ENCODE measurements at regions not wholly inside any gene's neighbourhood (a gene's known extent, or its start where the extent isn't known, plus 50 kb on each side); places are given as distances from the start of the nearest gene placed in this dataset.

- no peak for DNase-seq (ENCODE audit: low read depth in 1 of 2, low spot score in 1 of 2)
- Histone ChIP-seq H3K4me3 (replicated peaks; ENCODE audit: insufficient read depth, low read length) (no peak overlapping the region), H3K27me3 (ENCODE audit: insufficient read depth, poor library complexity, severe bottlenecking) (no peaks in the 10 kb centered on the region), H3K27ac (replicated peaks) (no peak overlapping the region)
- TF ChIP-seq REST (IDR thresholded peaks at IDR 0.05; ENCODE audit: insufficient replicate concordance, low read depth) (no peak), GABPA (IDR thresholded peaks at IDR 0.05; ENCODE audit: low read depth) (no peak), SPI1 (IDR thresholded peaks at IDR 0.05; ENCODE audit: borderline replicate concordance, low read depth) (no peak), POLR2AphosphoS5 (IDR thresholded peaks at IDR 0.05; ENCODE audit: low read depth) (no peak), CTCF (IDR thresholded peaks at IDR 0.05; ENCODE audit: insufficient read depth, low read length) (no peak)
Measured at GRCh38 chr5:7220156-7220555, 175.8 kb upstream of the ADCY2 start.

DNA sequence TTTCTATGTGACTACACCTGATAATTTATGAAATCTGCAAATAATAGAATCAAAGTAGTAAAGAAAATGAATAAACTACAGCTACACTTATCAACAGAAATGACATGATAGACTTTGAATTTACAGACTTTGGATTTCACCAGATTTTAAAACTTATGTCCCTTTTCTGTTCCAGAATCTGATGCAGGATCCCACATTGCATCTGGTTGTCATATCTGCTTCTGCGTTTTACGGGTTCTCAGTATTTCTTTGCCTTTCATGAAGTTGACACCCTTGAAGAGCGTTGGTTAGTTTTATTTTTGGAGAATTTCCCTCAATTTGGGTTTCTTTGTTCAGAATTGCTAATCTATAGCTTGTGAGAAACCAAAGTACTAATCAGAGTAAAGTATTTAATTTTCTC lies 174.9 kb upstream of the ADCY2 start:
- Histone ChIP-seq H3K27ac (replicated peaks) (no peak overlapping the region), H3K27me3 (ENCODE audit: insufficient read depth, poor library complexity, severe bottlenecking) (no peaks in the 10 kb centered on the region), H3K4me3 (replicated peaks; ENCODE audit: insufficient read depth, low read length) (no peak overlapping the region)
- no peak for TF ChIP-seq CTCF (IDR thresholded peaks at IDR 0.05; ENCODE audit: insufficient read depth, low read length)
- no peak for TF ChIP-seq POLR2AphosphoS5 (IDR thresholded peaks at IDR 0.05; ENCODE audit: low read depth)
- no peak for TF ChIP-seq SPI1 (IDR thresholded peaks at IDR 0.05; ENCODE audit: borderline replicate concordance, low read depth)
- no peak for TF ChIP-seq GABPA (IDR thresholded peaks at IDR 0.05; ENCODE audit: low read depth)
- no peak for TF ChIP-seq REST (IDR thresholded peaks at IDR 0.05; ENCODE audit: insufficient replicate concordance, low read depth)
- no peak for DNase-seq (ENCODE audit: low read depth in 1 of 2, low spot score in 1 of 2)

- H3K4me3 ChIP-seq (replicated peaks; ENCODE audit: insufficient read depth, low read length): no peak overlapping the region
- no peak for TF ChIP-seq SPI1 (IDR thresholded peaks at IDR 0.05; ENCODE audit: borderline replicate concordance, low read depth)
- no peaks in the 10 kb centered on the region for H3K27me3 ChIP-seq (ENCODE audit: insufficient read depth, poor library complexity, severe bottlenecking)
- no peak overlapping the region for H3K27ac ChIP-seq (replicated peaks)
- no peak for DNase-seq (ENCODE audit: low read depth in 1 of 2, low spot score in 1 of 2)
Measured at GRCh38 chr5:7225826-7226225, 170.1 kb upstream of the ADCY2 start.

DNA sequence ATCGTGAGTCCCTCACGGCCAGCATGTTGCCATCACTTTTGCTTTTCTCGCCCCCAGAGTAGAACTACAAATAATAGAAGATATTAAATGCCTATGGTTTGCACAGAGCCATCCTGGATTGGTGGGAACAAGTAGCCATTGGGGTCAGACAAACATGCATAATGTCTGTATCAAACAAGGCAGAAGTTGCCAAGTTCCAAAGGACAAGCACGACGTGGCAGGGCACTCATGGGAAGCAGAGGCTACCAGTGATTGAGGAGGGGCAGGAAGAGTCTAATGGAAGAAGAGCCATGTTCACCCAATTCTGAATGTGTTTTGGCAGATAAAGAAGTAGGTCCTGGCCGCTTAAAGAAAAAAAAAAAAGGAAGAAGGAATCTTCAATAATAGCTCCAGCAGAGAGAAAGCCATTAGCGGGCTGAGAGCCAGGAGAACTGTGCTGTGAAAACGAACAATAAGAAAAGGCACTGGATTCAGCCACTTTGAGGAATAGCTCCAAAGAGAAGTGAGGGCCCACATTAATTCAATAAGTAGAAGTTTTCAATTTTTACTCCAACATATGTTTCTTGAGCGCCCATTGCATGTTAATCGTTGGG lies 153.7 kb upstream of the ADCY2 start:
- Histone ChIP-seq H3K27me3 (ENCODE audit: insufficient read depth, poor library complexity, severe bottlenecking) (no peaks in the 10 kb centered on the region), H3K4me3 (replicated peaks; ENCODE audit: insufficient read depth, low read length) (no peak overlapping the region), H3K27ac (replicated peaks) (no peak overlapping the region)
- no peak for DNase-seq (ENCODE audit: low read depth in 1 of 2, low spot score in 1 of 2)
- TF ChIP-seq REST (IDR thresholded peaks at IDR 0.05; ENCODE audit: insufficient replicate concordance, low read depth): no peak
- TF ChIP-seq POLR2AphosphoS5 (IDR thresholded peaks at IDR 0.05; ENCODE audit: low read depth): no peak
- TF ChIP-seq SPI1 (IDR thresholded peaks at IDR 0.05; ENCODE audit: borderline replicate concordance, low read depth): no peak
- TF ChIP-seq GABPA (IDR thresholded peaks at IDR 0.05; ENCODE audit: low read depth): no peak
- no peak for TF ChIP-seq CTCF (IDR thresholded peaks at IDR 0.05; ENCODE audit: insufficient read depth, low read length)
